Adrenal gland (tissue), 9 donors: ENCODE measurements at regions not wholly inside any gene's neighbourhood (a gene's known extent, or its start where the extent isn't known, plus 50 kb on each side); places are given as distances from the start of the nearest gene placed in this dataset.

Experiments
- DNase-seq, 7 donors: peaks; one replicate each; pipeline ENCODE4 v3.0.0-alpha.2; 2019 to 2020
- H3K27ac ChIP-seq, 5 donors: fragments of 200-600 bp; sonication (generic) in 4 of 5; 1 replicate in 3 of 5; 2 replicates in 2 of 5; pipeline versions ENCODE4 v1.5.1 to v1.8.0; 2016 to 2020; ENCODE audit warnings: mild to moderate bottlenecking in 1 of 5
- H3K27me3 ChIP-seq: fragments of 200-600 bp; 2 replicates; pipeline ENCODE4 v1.8.0; 2021
- H3K36me3 ChIP-seq, 2 donors: fragments of 200-600 bp; replicated peaks in 1 of 2; 1 replicate in 1 of 2; 2 replicates in 1 of 2; pipeline versions ENCODE4 v1.5.1 to v1.8.0; 2018 to 2022
- H3K4me1 ChIP-seq, 2 donors: fragments of 200-600 bp; replicated peaks in 1 of 2; 1 replicate in 1 of 2; 2 replicates in 1 of 2; pipeline versions ENCODE4 v1.5.1 to v1.8.0; 2018 to 2021
- H3K4me3 ChIP-seq, 4 donors: fragments of 200-600 bp; sonication (generic) in 3 of 4; one replicate each; pipeline ENCODE4 v1.5.1; 2016 to 2018
- H3K9me3 ChIP-seq, 3 donors: fragments of 200-600 bp; sonication (generic) in 1 of 3; replicated peaks in 1 of 3; 1 replicate in 2 of 3; 2 replicates in 1 of 3; pipeline versions ENCODE4 v1.5.1 to v1.8.0; 2016 to 2021
- POLR2A ChIP-seq, 2 donors: fragments of 450-650 bp; IDR thresholded peaks; one replicate each; pipeline ENCODE4 v1.6.1; 2017; ENCODE audit warnings: antibody characterized with exemption in 2 of 2, mild to moderate bottlenecking in 2 of 2, moderate library complexity in 1 of 2
- WGBS, 4 donors: extraction: QIAGEN DNeasy Blood & Tissue Kit in 2 of 4; methylation state at CpG; one replicate each; pipeline versions ENCODE4 v1.1.5 to v1.1.7; 2013 to 2017; 5-methylcytosine and 5-hydroxymethylcytosine counted together
- intact Hi-C, 2 donors: fragments of 100-400 bp; cut with DNase I; formaldehyde crosslinking; loops; one replicate each; pipeline versions ENCODE4 v1.14.1 to v1.15.0; 2022 to 2023
- TF ChIP-seq, protein P1 (sequence below), 6 experiments: fragments of 450-650 bp in 4 of 6; fragments of 200-600 bp in 2 of 6; sonication (generic) in 1 of 6; IDR thresholded peaks; 1 replicate in 5 of 6; 2 replicates in 1 of 6; pipeline versions ENCODE4 v1.5.1 to v1.8.0; 2016 to 2021; ENCODE audit warnings: antibody characterized with exemption in 6 of 6, mild to moderate bottlenecking in 2 of 6, moderate library complexity in 1 of 6
- donor health status: healthy with polysubstance abuse.
- donor health status: Bipolar disorder and iron deficiency.
- donor health status: DM: yes; HTN: yes; CAD: no.
- donor health status: DM: no; HTN: no; CAD: no.
- donor health status: DM: no; HTN: no; CAD: no.

DNA sequence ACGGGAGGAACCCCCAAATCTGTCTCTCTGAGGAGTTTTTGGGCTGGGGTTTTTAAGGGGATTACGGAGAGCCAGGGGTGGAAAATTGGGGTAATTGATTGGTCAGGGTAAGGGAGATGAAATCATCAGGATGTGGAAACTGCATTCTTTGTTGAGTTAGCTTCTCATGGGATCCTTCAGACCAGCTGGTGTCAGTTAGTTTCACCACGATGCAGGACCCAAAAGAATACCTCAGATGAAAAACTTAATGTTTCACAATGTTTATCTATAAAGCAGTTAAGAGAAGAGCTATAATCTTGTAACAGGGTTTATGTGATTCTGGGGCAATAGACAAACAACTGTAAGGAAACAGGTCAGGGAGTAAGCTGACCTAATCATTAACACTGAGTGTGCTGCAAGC is 230.8 kb downstream of the POU4F1 start:
- H3K4me3 ChIP-seq, result no peak overlapping the region
- H3K4me1 ChIP-seq, result no peaks in the 10 kb centered on the region
- H3K36me3 ChIP-seq, result no peaks in the 10 kb centered on the region
- TF ChIP-seq, protein P1, sequence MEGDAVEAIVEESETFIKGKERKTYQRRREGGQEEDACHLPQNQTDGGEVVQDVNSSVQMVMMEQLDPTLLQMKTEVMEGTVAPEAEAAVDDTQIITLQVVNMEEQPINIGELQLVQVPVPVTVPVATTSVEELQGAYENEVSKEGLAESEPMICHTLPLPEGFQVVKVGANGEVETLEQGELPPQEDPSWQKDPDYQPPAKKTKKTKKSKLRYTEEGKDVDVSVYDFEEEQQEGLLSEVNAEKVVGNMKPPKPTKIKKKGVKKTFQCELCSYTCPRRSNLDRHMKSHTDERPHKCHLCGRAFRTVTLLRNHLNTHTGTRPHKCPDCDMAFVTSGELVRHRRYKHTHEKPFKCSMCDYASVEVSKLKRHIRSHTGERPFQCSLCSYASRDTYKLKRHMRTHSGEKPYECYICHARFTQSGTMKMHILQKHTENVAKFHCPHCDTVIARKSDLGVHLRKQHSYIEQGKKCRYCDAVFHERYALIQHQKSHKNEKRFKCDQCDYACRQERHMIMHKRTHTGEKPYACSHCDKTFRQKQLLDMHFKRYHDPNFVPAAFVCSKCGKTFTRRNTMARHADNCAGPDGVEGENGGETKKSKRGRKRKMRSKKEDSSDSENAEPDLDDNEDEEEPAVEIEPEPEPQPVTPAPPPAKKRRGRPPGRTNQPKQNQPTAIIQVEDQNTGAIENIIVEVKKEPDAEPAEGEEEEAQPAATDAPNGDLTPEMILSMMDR (IDR thresholded peaks at IDR 0.05), result no peak
- no peak for TF ChIP-seq POLR2A (IDR thresholded peaks at IDR 0.05)
- intact Hi-C loops, result no loop called here
- no peak overlapping the region for H3K27ac ChIP-seq
- no peaks in the 10 kb centered on the region for H3K27me3 ChIP-seq
- no peaks in the 10 kb centered on the region for H3K9me3 ChIP-seq
- DNase-seq, result no peak
- WGBS, 4 donors, result 60 to 75% (median 69%) methylated on average over 3 of the region's 3 CpGs

DNA sequence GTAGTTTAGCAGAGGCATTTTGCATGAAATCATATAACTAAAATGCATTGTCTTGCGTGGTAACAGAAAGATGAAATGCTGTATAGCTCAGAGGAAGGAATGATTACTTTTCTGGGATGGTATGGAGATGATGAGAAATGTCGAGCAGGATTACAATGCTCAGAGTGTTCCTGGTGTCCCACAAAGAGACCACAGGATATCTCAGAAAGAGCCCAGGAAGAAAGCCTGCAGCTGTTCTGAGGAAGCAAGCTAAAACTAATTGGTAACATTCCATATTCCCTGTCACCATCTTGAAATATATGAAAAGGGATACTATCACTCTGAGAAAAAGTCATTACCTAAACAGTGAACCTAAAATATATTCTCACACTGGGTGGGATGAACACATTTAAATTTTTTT is 233.1 kb downstream of the POU4F1 start:
- WGBS, 4 donors, result 55 to 85% (median 67%) methylated on average over 2 of the region's 2 CpGs
- H3K4me1 ChIP-seq, result no peaks in the 10 kb centered on the region
- no peak overlapping the region for H3K27ac ChIP-seq
- no peaks in the 10 kb centered on the region for H3K9me3 ChIP-seq
- intact Hi-C loops, result no loop called here
- TF ChIP-seq, protein P1 (IDR thresholded peaks at IDR 0.05), result no peak
- TF ChIP-seq POLR2A (IDR thresholded peaks at IDR 0.05), result no peak
- no peak for DNase-seq
- H3K36me3 ChIP-seq, result no peaks in the 10 kb centered on the region
- H3K27me3 ChIP-seq, result no peaks in the 10 kb centered on the region
- no peak overlapping the region for H3K4me3 ChIP-seq

DNA sequence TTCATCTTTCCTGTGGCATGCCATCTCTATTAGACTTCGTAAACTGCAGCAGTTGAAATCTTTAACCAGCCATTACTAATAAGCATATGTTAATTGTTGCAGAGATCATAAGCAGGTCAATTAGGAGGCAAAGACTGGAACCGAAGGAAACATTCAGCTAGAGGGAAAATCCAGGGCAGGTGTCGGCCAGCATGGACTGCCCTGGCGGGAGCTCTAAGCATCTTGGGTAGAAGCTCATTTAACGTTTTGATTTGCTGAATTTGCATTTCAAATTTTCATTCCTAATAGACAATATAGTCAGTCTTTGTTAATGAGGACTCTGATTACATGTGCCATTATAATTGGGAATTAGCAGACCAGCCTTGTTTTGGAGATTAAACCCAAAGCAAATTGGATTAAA is 238.6 kb downstream of the POU4F1 start:
- H3K27ac ChIP-seq, result no peak overlapping the region
- TF ChIP-seq, protein P1 (IDR thresholded peaks at IDR 0.05), result no peak
- no peak for TF ChIP-seq POLR2A (IDR thresholded peaks at IDR 0.05)
- no peak for DNase-seq
- H3K4me3 ChIP-seq, result no peak overlapping the region
- H3K4me1 ChIP-seq, result no peaks in the 10 kb centered on the region
- intact Hi-C loops, result no loop called here
- no peaks in the 10 kb centered on the region for H3K9me3 ChIP-seq
- 69 to 79% (median 73%) methylated on average over 5 of the region's 5 CpGs for WGBS, 4 donors
- H3K36me3 ChIP-seq, result no peaks in the 10 kb centered on the region
- no peaks in the 10 kb centered on the region for H3K27me3 ChIP-seq

DNA sequence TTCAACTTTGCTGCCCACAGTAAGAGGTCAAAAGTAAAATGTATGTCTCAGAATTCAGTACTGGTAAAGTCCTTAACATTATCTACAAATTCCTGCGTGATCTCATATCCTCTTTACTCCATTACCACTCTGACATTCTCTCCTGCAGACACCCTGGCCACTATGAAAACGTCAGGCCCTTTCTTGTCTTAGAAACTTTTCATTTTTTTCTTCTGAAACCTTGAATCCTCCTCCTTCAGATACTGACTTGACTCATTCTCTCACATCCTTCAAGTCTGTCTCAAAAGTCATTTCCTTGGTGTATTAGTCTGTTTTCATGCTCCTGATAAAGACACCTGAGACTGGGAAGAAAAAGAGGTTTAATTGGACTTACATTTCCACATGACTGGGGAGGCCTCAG is 262.3 kb downstream of the POU4F1 start:
- H3K27me3 ChIP-seq, result no peaks in the 10 kb centered on the region
- 50 to 59% (median 54%) methylated on average over 2 of the region's 2 CpGs for WGBS, 4 donors
- no peak overlapping the region for H3K27ac ChIP-seq
- DNase-seq, result no peak
- H3K4me3 ChIP-seq, result no peak overlapping the region
- TF ChIP-seq POLR2A (IDR thresholded peaks at IDR 0.05), result no peak
- TF ChIP-seq, protein P1 (IDR thresholded peaks at IDR 0.05), result no peak
- no peaks in the 10 kb centered on the region for H3K9me3 ChIP-seq
- intact Hi-C loops, result no loop called here
- H3K4me1 ChIP-seq, result no peaks in the 10 kb centered on the region
- no peaks in the 10 kb centered on the region for H3K36me3 ChIP-seq
